Neural cell (in vitro differentiated cells): ENCODE measurements at regions not wholly inside any gene's neighbourhood (a gene's known extent, or its start where the extent isn't known, plus 50 kb on each side); places are given as distances from the start of the nearest gene placed in this dataset.

Experiments
- H2AFZ ChIP-seq: fragments of 200-600, 300-800 bp; sonication (generic), shearing (Covaris generic); 2 replicates; pipeline ENCODE4 v1.6.0; 2014; ENCODE audit warnings: low read depth, mild to moderate bottlenecking, antibody characterized with exemption, low read length, moderate library complexity
- H3F3A ChIP-seq: fragments of 200-600 bp; shearing (Covaris generic); 2 replicates; pipeline ENCODE4 v1.6.1; 2016; ENCODE audit warnings: mild to moderate bottlenecking, moderate library complexity, mixed read lengths, antibody characterized with exemption, low read length; ENCODE audit not compliant: insufficient read depth, poor library complexity, severe bottlenecking
- H3K27ac ChIP-seq: fragments of 200-600, 300-800 bp; sonication (generic), shearing (Covaris generic); 2 replicates; pipeline ENCODE4 v1.5.1; 2014; ENCODE audit warnings: mild to moderate bottlenecking, low read length, moderate library complexity
- H3K27me3 ChIP-seq: fragments of 300-800, 200-600 bp; sonication (generic), shearing (Covaris generic); 2 replicates; pipeline ENCODE4 v1.6.0; 2014; ENCODE audit warnings: mild to moderate bottlenecking, low read depth, low read length, moderate library complexity; ENCODE audit not compliant: insufficient read depth
- H3K36me3 ChIP-seq: fragments of 300-800, 200-600 bp; sonication (generic), shearing (Covaris generic); 2 replicates; pipeline ENCODE4 v1.5.1; 2014; ENCODE audit warnings: mild to moderate bottlenecking, antibody characterized with exemption, low read length, moderate library complexity; ENCODE audit not compliant: insufficient read depth
- H3K4me2 ChIP-seq: fragments of 300-800, 200-600 bp; sonication (generic), shearing (Covaris generic); 2 replicates; pipeline ENCODE4 v1.6.0; 2014; ENCODE audit warnings: mild to moderate bottlenecking, low read length
- H3K4me3 ChIP-seq: fragments of 300-800, 200-600 bp; sonication (generic), shearing (Covaris generic); 2 replicates; pipeline ENCODE4 v1.5.1; 2014; ENCODE audit warnings: mild to moderate bottlenecking, low read length, moderate library complexity
- H3K79me2 ChIP-seq: fragments of 200-600 bp; shearing (Covaris generic); replicated peaks from 2 replicates; pipeline ENCODE4 v1.6.0; 2014; ENCODE audit warnings: mild to moderate bottlenecking, low read length, moderate library complexity; ENCODE audit not compliant: insufficient read depth
- H3K9ac ChIP-seq: fragments of 300-800, 200-600 bp; sonication (generic), shearing (Covaris generic); 2 replicates; pipeline ENCODE4 v1.6.1; 2016; ENCODE audit warnings: mild to moderate bottlenecking, low read length, mixed read lengths
- H3K9me2 ChIP-seq: fragments of 200-600 bp; shearing (Covaris generic); 2 replicates; pipeline ENCODE4 v1.6.1; 2016; ENCODE audit warnings: mild to moderate bottlenecking, low read length, mixed read lengths; ENCODE audit not compliant: insufficient read depth
- H3K9me3 ChIP-seq: fragments of 200-600, 300-800 bp; sonication (generic), shearing (Covaris generic); 2 replicates; pipeline ENCODE4 v1.6.1; 2016; ENCODE audit warnings: mild to moderate bottlenecking, mixed run types, low read length, moderate library complexity, mixed read lengths
- H4K20me1 ChIP-seq: fragments of 200-600 bp; shearing (Covaris generic); 2 replicates; pipeline ENCODE4 v1.6.1; 2016; ENCODE audit warnings: mild to moderate bottlenecking, mixed run types; ENCODE audit not compliant: insufficient read depth
- EP300 ChIP-seq: fragments of 450-650 bp; conservative IDR thresholded peaks from 2 replicates; pipeline ENCODE4 v1.6.1; 2014; ENCODE audit warnings: antibody characterized with exemption, mild to moderate bottlenecking, moderate library complexity; ENCODE audit not compliant: poor library complexity, severe bottlenecking
- EZH2 ChIP-seq: fragments of 200-600, 300-800 bp; shearing (Covaris generic), sonication (generic); IDR thresholded peaks from 2 replicates; pipeline ENCODE4 v1.6.1; 2014; ENCODE audit warnings: antibody characterized with exemption, low read length, borderline replicate concordance, mild to moderate bottlenecking; ENCODE audit not compliant: insufficient read depth, poor library complexity, severe bottlenecking
- MXI1 ChIP-seq: fragments of 450-650 bp; conservative IDR thresholded peaks from 2 replicates; pipeline ENCODE4 v1.6.1; 2014; ENCODE audit warnings: antibody characterized with exemption, mild to moderate bottlenecking; ENCODE audit not compliant: poor library complexity, severe bottlenecking
- POLR2AphosphoS5 ChIP-seq: IDR thresholded peaks from 2 replicates; pipeline ENCODE4 v1.6.1; 2012
- RAD21 ChIP-seq: fragments of 450-650 bp; conservative IDR thresholded peaks from 2 replicates; pipeline ENCODE4 v1.6.1; 2014; ENCODE audit warnings: antibody characterized with exemption, mild to moderate bottlenecking, moderate library complexity
- REST ChIP-seq: IDR thresholded peaks from 2 replicates; pipeline ENCODE4 v1.6.1; 2012; ENCODE audit warnings: borderline replicate concordance
- SMC3 ChIP-seq: fragments of 450-650 bp; conservative IDR thresholded peaks from 2 replicates; pipeline ENCODE4 v1.6.1; 2014; ENCODE audit warnings: antibody characterized with exemption, mild to moderate bottlenecking, moderate library complexity; ENCODE audit not compliant: poor library complexity
- TAF1 ChIP-seq: IDR thresholded peaks from 2 replicates; pipeline ENCODE4 v1.6.1; 2012; ENCODE audit warnings: low read depth
- TF ChIP-seq, protein P1 (sequence below): fragments of 450-650 bp; IDR thresholded peaks from 2 replicates; pipeline ENCODE4 v1.5.1; 2014; ENCODE audit warnings: antibody characterized with exemption, mild to moderate bottlenecking, moderate library complexity; ENCODE audit not compliant: poor library complexity, severe bottlenecking

DNA sequence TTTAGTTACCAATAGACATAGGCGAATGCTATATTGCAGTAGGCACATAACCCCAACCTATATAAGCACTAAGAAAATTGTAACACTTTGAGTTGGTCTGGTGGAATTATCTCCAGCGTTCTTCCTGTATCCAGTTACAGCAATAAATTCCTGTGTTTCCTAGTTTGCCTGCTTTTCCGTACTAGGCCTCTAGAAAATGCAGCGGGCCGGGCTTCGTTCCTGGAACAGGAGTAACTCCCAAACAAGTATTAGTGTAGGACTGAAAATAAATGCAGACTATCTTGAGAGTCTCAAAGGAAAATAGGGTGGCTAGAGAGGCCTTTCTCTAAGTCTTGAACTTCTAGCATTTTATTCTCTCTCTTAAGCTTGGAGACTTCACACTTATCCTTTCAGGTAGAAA lies 159.8 kb downstream of the OR13H1 start:
- Histone ChIP-seq H3K9me2 (no peaks in the 10 kb centered on the region), H3K4me3 (no peak overlapping the region), H3K36me3 (no peaks in the 10 kb centered on the region), H3K79me2 (no peaks in the 10 kb centered on the region), H3K27me3 (no peaks in the 10 kb centered on the region), H3K9me3 (no peaks in the 10 kb centered on the region), H4K20me1 (no peaks in the 10 kb centered on the region), H3K4me2 (no peak overlapping the region), H3K9ac (no peak overlapping the region), H3K27ac (no peak overlapping the region), H2AFZ (no peak overlapping the region), H3F3A (no peaks in the 10 kb centered on the region)
- TF ChIP-seq EP300 (no peak), POLR2AphosphoS5 (no peak), REST (no peak), MXI1 (no peak), SMC3 (no peak), RAD21 (no peak), EZH2 (no peak), TAF1 (no peak)
- TF ChIP-seq, protein P1, sequence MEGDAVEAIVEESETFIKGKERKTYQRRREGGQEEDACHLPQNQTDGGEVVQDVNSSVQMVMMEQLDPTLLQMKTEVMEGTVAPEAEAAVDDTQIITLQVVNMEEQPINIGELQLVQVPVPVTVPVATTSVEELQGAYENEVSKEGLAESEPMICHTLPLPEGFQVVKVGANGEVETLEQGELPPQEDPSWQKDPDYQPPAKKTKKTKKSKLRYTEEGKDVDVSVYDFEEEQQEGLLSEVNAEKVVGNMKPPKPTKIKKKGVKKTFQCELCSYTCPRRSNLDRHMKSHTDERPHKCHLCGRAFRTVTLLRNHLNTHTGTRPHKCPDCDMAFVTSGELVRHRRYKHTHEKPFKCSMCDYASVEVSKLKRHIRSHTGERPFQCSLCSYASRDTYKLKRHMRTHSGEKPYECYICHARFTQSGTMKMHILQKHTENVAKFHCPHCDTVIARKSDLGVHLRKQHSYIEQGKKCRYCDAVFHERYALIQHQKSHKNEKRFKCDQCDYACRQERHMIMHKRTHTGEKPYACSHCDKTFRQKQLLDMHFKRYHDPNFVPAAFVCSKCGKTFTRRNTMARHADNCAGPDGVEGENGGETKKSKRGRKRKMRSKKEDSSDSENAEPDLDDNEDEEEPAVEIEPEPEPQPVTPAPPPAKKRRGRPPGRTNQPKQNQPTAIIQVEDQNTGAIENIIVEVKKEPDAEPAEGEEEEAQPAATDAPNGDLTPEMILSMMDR: no peak

DNA sequence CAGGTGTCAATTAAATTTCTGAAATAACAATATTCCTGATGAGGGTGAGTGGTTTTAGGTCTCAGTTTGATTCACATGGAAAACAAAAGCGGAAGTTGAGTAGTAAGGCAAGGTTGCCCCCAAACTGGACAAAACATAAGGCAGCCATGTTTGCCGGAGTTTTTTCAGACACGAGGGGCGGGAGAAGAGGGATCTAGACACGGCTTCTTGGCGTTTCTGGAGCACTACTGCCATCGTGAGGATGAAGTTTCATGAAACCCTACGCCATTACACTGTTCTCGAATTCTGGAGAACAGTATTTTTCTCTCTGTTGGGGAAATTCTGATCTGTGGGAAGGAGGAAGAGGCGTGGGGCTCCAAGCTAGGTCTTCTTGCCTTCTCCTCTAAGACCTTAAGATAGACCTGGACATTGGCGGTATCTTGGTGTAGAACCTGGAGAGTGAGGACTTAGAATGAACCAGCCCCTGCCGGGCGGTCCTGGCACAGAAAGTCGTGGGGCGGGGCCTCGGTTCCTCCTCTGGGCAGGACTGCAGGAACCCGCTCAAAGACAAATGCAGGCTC lies 160.3 kb downstream of the OR13H1 start:
- Histone ChIP-seq H3K79me2 (no peaks in the 10 kb centered on the region), H3K36me3 (no peaks in the 10 kb centered on the region), H3K9ac (no peak overlapping the region), H4K20me1 (no peaks in the 10 kb centered on the region), H3K27me3 (no peaks in the 10 kb centered on the region), H3K9me3 (no peaks in the 10 kb centered on the region), H3K9me2 (no peaks in the 10 kb centered on the region), H3K4me2 (no peak overlapping the region), H3F3A (no peaks in the 10 kb centered on the region), H2AFZ (no peak overlapping the region), H3K27ac (no peak overlapping the region), H3K4me3 (no peak overlapping the region)
- TF ChIP-seq MXI1: no peak
- TF ChIP-seq SMC3: no peak
- TF ChIP-seq, protein P1: no peak
- TF ChIP-seq TAF1: no peak
- TF ChIP-seq EP300: no peak
- TF ChIP-seq POLR2AphosphoS5: no peak
- TF ChIP-seq RAD21: no peak
- no peak for TF ChIP-seq EZH2
- TF ChIP-seq REST: no peak
